ENCODE measurements at regions not wholly inside any gene's neighbourhood (a gene's known extent, or its start where the extent isn't known, plus 50 kb on each side); places are given as distances from the start of the nearest gene placed in this dataset.

DNA sequence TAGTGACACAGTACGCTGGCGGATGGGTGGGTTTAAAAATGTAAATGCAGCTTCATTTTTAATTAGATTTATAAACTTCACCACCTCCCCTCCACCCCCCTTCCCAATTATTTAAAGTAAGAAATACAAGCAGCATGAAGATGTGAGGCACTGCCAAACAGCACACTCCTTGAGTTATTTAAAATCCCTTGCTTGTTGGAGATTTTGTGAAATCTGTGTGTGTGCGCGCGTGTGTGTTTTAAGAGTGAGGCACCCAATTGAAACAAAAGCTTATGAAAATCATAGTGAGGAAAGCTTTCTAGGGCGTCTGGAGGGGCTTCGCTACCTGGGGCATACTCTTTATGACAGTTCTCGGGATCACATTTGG is 219.6 kb upstream of the IRX3 start:
- no peak for DNase-seq (ENCODE audit: low read depth)
- no peak for TF ChIP-seq CTCF (IDR thresholded peaks at IDR 0.05; ENCODE audit: control insufficient read depth, extremely low read depth, insufficient read depth)
- H3K4me3 ChIP-seq (ENCODE audit: low read depth, low read length) = no peak overlapping the region

- DNase-seq (ENCODE audit: low read depth) = no peak
- no peak for TF ChIP-seq CTCF (IDR thresholded peaks at IDR 0.05; ENCODE audit: control insufficient read depth, extremely low read depth, insufficient read depth)
- no peak overlapping the region for H3K4me3 ChIP-seq (ENCODE audit: low read depth, low read length)
These were observed 219.1 kb upstream of the IRX3 start for GRCh38 chr16:54505549-54506213.

GRCh38 chr16:54504372-54504771 is 217.8 kb upstream of the IRX3 start:
- TF ChIP-seq CTCF (IDR thresholded peaks at IDR 0.05; ENCODE audit: control insufficient read depth, extremely low read depth, insufficient read depth) = no peak
- DNase-seq (ENCODE audit: low read depth) = no peak
- no peak overlapping the region for H3K4me3 ChIP-seq (ENCODE audit: low read depth, low read length)

DNA sequence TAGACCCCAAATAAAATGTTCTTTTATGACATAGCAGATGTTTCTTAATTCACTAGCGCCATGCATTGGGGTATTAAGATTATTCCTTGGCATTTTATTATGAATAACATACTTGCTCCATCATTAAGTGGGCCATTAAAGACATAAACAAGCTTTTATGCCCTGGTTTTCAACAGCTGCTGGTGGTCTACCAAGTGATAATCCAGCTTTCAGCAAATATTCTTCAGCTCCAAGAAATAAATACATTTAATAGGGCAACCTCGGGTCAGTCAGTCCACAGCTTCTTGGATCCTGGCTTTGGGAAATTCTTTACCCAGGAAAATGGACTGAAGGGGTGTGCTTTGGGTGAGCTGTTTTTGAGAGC is 217.3 kb upstream of the IRX3 start:
- no peak for TF ChIP-seq CTCF (IDR thresholded peaks at IDR 0.05; ENCODE audit: control insufficient read depth, extremely low read depth, insufficient read depth)
- DNase-seq (ENCODE audit: low read depth) = no peak
- no peak overlapping the region for H3K4me3 ChIP-seq (ENCODE audit: low read depth, low read length)

DNA sequence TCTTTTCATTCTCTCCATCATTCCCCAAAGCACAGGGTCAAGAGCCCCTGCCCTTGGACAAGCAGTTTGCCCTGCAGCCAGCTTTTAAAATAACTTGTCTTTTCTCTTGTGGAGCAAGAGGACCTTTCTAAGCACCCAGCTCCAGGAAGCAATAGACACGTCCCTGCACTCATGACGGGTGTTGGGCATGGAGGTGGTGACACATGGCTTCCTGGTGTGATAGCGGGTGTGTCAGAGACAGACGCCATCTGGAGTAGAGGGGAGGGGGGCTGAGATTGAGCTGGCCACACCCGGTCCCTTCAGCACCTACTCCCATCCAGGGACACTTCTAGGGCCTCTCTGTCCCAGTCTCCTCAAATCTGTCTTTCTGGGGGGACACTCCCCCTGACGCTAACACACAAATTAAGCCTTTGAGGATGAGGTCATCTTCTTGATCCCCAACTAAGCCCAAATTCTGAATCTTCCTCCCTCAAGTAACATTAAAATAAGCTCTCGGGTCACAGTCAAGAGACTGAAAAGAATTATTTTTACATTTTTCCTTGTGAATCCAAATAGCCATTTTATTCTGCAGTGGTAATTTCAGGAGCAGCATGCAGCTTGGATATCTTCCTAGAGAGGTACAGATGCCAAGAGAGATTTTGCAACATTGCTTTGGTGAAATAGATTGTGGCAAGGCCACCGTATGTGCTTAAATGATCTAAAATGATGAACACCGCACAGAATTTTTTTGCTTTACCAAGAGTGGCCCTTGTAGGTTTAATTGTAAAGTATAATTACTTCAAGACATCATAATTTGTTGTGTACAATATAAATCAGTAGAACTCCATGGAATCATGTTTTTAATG is 216.6 kb upstream of the IRX3 start:
- H3K4me3 ChIP-seq (ENCODE audit: low read depth, low read length) = no peak overlapping the region
- no peak for TF ChIP-seq CTCF (IDR thresholded peaks at IDR 0.05; ENCODE audit: control insufficient read depth, extremely low read depth, insufficient read depth)
- DNase-seq (ENCODE audit: low read depth) = no peak

DNA sequence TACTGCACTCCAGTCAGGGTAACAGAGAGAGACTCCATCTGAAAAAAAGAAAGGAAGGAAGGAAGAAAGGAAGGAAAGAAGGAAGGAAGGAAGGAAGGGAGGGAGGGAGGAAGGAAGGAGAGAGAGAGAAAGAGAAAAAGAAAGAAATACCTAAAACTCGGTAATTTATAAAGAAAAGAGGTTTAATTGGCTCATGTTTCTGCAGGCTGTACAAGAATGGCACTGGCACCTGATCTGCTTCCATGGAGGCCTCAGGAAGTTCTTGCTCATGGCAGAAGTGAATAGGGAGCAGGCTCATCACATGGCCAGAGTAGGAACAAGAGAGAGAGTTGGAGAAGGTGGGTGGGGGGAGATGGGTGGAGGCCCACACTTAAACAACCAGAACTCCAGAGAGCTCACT is 215.2 kb upstream of the IRX3 start:
- no peak overlapping the region for H3K4me3 ChIP-seq (ENCODE audit: low read depth, low read length)
- DNase-seq (ENCODE audit: low read depth) = no peak
- TF ChIP-seq CTCF (IDR thresholded peaks at IDR 0.05; ENCODE audit: control insufficient read depth, extremely low read depth, insufficient read depth) = no peak

Measured in LNCaP clone FGC (cell line).